Tibial artery (tissue), 4 donors: ENCODE measurements at regions not wholly inside any gene's neighbourhood (a gene's known extent, or its start where the extent isn't known, plus 50 kb on each side); places are given as distances from the start of the nearest gene placed in this dataset.

Source experiments
- DNase-seq, 2 donors: peaks; one replicate each; pipeline ENCODE4 v3.0.0-alpha.2; 2019
- H3K27ac ChIP-seq, 2 donors: fragments of 200-600 bp; sonication (generic) in 1 of 2; 1 replicate in 1 of 2; 2 replicates in 1 of 2; pipeline ENCODE4 v1.5.1; 2018 to 2019; ENCODE audit warnings: mild to moderate bottlenecking in 1 of 2
- H3K27me3 ChIP-seq, 2 donors: fragments of 200-600 bp; sonication (generic) in 1 of 2; one replicate each; pipeline versions ENCODE4 v1.5.1 to v1.6.0; 2016 to 2019
- H3K36me3 ChIP-seq, 3 donors: fragments of 200-600 bp; sonication (generic) in 2 of 3; one replicate each; pipeline ENCODE4 v1.5.1; 2016 to 2019; ENCODE audit warnings: mild to moderate bottlenecking in 2 of 3
- H3K4me1 ChIP-seq, 4 donors: fragments of 200-600 bp; sonication (generic) in 2 of 4; 1 replicate in 3 of 4; 2 replicates in 1 of 4; pipeline ENCODE4 v1.5.1; 2016 to 2019
- H3K4me3 ChIP-seq, 2 donors: fragments of 200-600 bp; sonication (generic) in 1 of 2; 1 replicate in 1 of 2; 2 replicates in 1 of 2; pipeline ENCODE4 v1.5.1; 2018 to 2019; ENCODE audit warnings: mild to moderate bottlenecking in 2 of 2
- H3K9me3 ChIP-seq, 3 donors: fragments of 200-600 bp; sonication (generic) in 1 of 3; one replicate each; pipeline ENCODE4 v1.5.1; 2016 to 2019
- CTCF ChIP-seq, 2 experiments: fragments of 200-600 bp in 1 of 2; fragments of 450-650 bp in 1 of 2; IDR thresholded peaks; one replicate each; pipeline ENCODE4 v1.5.1; 2017 to 2019; ENCODE audit warnings: antibody characterized with exemption in 2 of 2, mild to moderate bottlenecking in 1 of 2, moderate library complexity in 1 of 2
- intact Hi-C: fragments of 100-400 bp; cut with DNase I; formaldehyde crosslinking; loops from one replicate; pipeline ENCODE4 v1.15.0; 2023; ENCODE audit warnings: low total_unique reads

- Histone ChIP-seq H3K4me1 (no peaks in the 10 kb centered on the region), H3K36me3 (no peaks in the 10 kb centered on the region), H3K4me3 (no peak overlapping the region), H3K27me3 (no peaks in the 10 kb centered on the region), H3K9me3 (peaks cover 0 to 4% (median 0%) of the 10 kb centered on the region in 3 donors), H3K27ac (no peak overlapping the region)
- no peak for TF ChIP-seq CTCF (IDR thresholded peaks at IDR 0.05)
- no peak for DNase-seq
- intact Hi-C loops: no loop called here
Measured at GRCh38 chr4:95980877-95981360, 141.0 kb downstream of the PDHA2 start.

GRCh38 chr4:95981591-95981990 is 141.7 kb downstream of the PDHA2 start:
- intact Hi-C loops: no loop called here
- H3K4me1 ChIP-seq: no peaks in the 10 kb centered on the region
- no peak for DNase-seq
- H3K36me3 ChIP-seq: no peaks in the 10 kb centered on the region
- no peak overlapping the region for H3K27ac ChIP-seq
- H3K27me3 ChIP-seq: no peaks in the 10 kb centered on the region
- H3K4me3 ChIP-seq: no peak overlapping the region
- H3K9me3 ChIP-seq: peaks cover 0 to 4% (median 0%) of the 10 kb centered on the region in 3 donors
- no peak for TF ChIP-seq CTCF (IDR thresholded peaks at IDR 0.05)

- DNase-seq: no peak
- Histone ChIP-seq H3K9me3 (peaks cover 0 to 4% (median 0%) of the 10 kb centered on the region in 3 donors), H3K27me3 (no peaks in the 10 kb centered on the region), H3K36me3 (no peaks in the 10 kb centered on the region), H3K4me3 (no peak overlapping the region), H3K27ac (no peak overlapping the region), H3K4me1 (no peaks in the 10 kb centered on the region)
- TF ChIP-seq CTCF (IDR thresholded peaks at IDR 0.05): no peak
- intact Hi-C loops: no loop called here
Measured at GRCh38 chr4:95982516-95982915, 142.6 kb downstream of the PDHA2 start.

GRCh38 chr4:95984081-95984480 is 144.2 kb downstream of the PDHA2 start:
- H3K36me3 ChIP-seq: no peaks in the 10 kb centered on the region
- intact Hi-C loops: no loop called here
- no peaks in the 10 kb centered on the region for H3K4me1 ChIP-seq
- no peak overlapping the region for H3K27ac ChIP-seq
- H3K4me3 ChIP-seq: no peak overlapping the region
- peaks cover 0 to 4% (median 0%) of the 10 kb centered on the region in 3 donors for H3K9me3 ChIP-seq
- no peak for DNase-seq
- no peak for TF ChIP-seq CTCF (IDR thresholded peaks at IDR 0.05)
- no peaks in the 10 kb centered on the region for H3K27me3 ChIP-seq

- H3K9me3 ChIP-seq: peaks cover 0 to 4% (median 0%) of the 10 kb centered on the region in 3 donors
- TF ChIP-seq CTCF (IDR thresholded peaks at IDR 0.05): no peak
- intact Hi-C loops: no loop called here
- no peaks in the 10 kb centered on the region for H3K4me1 ChIP-seq
- H3K27ac ChIP-seq: no peak overlapping the region
- H3K27me3 ChIP-seq: no peaks in the 10 kb centered on the region
- no peaks in the 10 kb centered on the region for H3K36me3 ChIP-seq
- H3K4me3 ChIP-seq: no peak overlapping the region
- DNase-seq: no peak
Measured at GRCh38 chr4:95985051-95985450, 145.2 kb downstream of the PDHA2 start.
